Tibial nerve (tissue), 3 donors: ENCODE measurements at regions not wholly inside any gene's neighbourhood (a gene's known extent, or its start where the extent isn't known, plus 50 kb on each side); places are given as distances from the start of the nearest gene placed in this dataset.

Source experiments
- POLR2A ChIP-seq, 2 donors: fragments of 450-650 bp; IDR thresholded peaks; one replicate each; pipeline ENCODE4 v1.6.1; 2017; ENCODE audit warnings: antibody characterized with exemption in 2 of 2, mild to moderate bottlenecking in 2 of 2, moderate library complexity in 2 of 2
- TF ChIP-seq, protein P1 (sequence below), 5 experiments: fragments of 200-600 bp in 3 of 5; fragments of 450-650 bp in 2 of 5; sonication (generic) in 3 of 5; IDR thresholded peaks; one replicate each; pipeline ENCODE4 v1.5.1; 2016 to 2019; ENCODE audit warnings: antibody characterized with exemption in 5 of 5, mild to moderate bottlenecking in 3 of 5, moderate library complexity in 2 of 5

DNA sequence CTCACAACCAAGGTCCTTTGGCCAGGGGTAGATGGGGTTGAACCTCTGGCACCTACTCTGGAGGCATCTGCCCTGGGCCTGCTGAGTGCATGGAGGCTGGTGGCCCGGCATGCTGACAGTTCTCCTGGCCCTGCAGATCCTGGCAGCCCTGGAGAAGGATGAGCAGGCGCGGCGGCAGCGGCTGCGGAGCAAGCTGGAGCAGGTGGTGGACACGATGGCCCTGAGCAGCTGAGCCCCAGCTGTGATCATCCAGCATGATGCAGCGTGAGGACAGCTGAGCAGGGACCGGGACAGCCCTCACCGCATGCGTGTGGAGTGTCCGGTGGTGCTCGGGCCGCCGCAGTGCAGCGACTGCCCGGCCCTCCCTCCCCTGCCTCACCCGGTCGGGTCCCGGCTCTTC lies 50.9 kb downstream of the PLXNA1 start:
- TF ChIP-seq, protein P1, sequence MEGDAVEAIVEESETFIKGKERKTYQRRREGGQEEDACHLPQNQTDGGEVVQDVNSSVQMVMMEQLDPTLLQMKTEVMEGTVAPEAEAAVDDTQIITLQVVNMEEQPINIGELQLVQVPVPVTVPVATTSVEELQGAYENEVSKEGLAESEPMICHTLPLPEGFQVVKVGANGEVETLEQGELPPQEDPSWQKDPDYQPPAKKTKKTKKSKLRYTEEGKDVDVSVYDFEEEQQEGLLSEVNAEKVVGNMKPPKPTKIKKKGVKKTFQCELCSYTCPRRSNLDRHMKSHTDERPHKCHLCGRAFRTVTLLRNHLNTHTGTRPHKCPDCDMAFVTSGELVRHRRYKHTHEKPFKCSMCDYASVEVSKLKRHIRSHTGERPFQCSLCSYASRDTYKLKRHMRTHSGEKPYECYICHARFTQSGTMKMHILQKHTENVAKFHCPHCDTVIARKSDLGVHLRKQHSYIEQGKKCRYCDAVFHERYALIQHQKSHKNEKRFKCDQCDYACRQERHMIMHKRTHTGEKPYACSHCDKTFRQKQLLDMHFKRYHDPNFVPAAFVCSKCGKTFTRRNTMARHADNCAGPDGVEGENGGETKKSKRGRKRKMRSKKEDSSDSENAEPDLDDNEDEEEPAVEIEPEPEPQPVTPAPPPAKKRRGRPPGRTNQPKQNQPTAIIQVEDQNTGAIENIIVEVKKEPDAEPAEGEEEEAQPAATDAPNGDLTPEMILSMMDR (IDR thresholded peaks at IDR 0.05): no peak
- TF ChIP-seq POLR2A (IDR thresholded peaks at IDR 0.05): no peak
